ENCODE measurements at regions not wholly inside any gene's neighbourhood (a gene's known extent, or its start where the extent isn't known, plus 50 kb on each side); places are given as distances from the start of the nearest gene placed in this dataset.

DNA sequence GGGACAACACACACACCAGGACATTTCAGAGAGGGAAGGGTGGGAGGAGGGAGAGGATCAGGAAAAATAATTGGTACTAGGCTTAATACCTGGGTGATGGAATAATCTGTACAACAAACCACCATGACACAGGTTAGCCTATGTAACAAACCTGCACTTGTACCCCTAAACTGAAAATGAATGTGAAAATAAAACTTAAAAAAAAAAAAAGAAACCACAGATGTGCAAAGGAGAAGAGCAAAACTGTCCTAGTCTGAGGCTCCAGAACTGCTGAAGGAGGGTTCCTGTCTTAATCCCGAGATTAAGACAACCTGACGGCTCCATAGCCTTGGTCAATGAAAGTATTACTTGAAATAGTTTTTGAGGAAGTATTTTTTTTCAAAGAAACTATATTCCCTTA, 423.0 kb downstream of the NEBL start:
- no peak overlapping the region for H3K27ac ChIP-seq
- H3K36me3 ChIP-seq, result no peaks in the 10 kb centered on the region
- TF ChIP-seq, protein P1, sequence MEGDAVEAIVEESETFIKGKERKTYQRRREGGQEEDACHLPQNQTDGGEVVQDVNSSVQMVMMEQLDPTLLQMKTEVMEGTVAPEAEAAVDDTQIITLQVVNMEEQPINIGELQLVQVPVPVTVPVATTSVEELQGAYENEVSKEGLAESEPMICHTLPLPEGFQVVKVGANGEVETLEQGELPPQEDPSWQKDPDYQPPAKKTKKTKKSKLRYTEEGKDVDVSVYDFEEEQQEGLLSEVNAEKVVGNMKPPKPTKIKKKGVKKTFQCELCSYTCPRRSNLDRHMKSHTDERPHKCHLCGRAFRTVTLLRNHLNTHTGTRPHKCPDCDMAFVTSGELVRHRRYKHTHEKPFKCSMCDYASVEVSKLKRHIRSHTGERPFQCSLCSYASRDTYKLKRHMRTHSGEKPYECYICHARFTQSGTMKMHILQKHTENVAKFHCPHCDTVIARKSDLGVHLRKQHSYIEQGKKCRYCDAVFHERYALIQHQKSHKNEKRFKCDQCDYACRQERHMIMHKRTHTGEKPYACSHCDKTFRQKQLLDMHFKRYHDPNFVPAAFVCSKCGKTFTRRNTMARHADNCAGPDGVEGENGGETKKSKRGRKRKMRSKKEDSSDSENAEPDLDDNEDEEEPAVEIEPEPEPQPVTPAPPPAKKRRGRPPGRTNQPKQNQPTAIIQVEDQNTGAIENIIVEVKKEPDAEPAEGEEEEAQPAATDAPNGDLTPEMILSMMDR (IDR thresholded peaks at IDR 0.05), result no peak
- no peak overlapping the region for H3K4me3 ChIP-seq (ENCODE audit: low read depth in 1 of 2, low read length in 1 of 2)
- H3K4me1 ChIP-seq (ENCODE audit: control insufficient read depth in 1 of 2, insufficient read depth in 1 of 2, low read depth in 1 of 2, low read length in 1 of 2), result no peaks in the 10 kb centered on the region
- no peaks in the 10 kb centered on the region for H3K27me3 ChIP-seq
- H3K9me3 ChIP-seq, result no peaks in the 10 kb centered on the region

DNA sequence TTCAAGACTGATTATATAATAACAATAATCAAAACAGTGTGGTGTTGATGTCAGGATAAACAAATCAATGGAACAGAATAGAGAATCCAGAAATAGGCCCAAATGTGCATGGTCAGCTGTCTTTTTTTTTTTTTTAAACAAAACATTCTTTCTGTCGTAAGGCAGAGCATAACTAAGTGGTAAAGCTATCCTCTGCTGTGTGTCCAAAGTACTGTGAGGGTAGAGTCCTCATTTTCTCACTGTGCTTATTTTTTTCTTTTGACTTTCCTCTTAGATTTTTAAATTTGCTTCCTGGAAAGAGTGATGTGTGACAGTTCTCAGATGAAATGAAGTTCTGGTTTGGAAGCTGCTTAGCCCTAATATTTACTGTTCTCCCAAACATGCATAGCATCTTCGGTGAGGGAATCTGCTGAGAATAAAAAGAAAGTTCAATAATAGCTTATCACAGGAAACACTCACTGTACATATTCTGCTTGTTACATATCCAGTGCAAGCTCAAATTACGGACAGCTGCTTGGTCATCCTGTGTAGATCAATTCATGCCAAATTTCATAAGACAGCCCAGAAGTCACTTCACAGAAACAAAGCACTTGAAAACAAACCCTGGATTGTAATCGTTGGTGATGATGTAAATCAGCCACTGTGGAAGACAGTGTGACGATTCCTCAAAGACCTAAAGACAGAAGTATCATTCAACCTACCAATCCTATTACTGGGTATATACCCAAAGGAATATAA, 423.9 kb downstream of the NEBL start:
- Histone ChIP-seq H3K27me3 (no peaks in the 10 kb centered on the region), H3K36me3 (no peaks in the 10 kb centered on the region)
- TF ChIP-seq, protein P1 (IDR thresholded peaks at IDR 0.05), result no peak

DNA sequence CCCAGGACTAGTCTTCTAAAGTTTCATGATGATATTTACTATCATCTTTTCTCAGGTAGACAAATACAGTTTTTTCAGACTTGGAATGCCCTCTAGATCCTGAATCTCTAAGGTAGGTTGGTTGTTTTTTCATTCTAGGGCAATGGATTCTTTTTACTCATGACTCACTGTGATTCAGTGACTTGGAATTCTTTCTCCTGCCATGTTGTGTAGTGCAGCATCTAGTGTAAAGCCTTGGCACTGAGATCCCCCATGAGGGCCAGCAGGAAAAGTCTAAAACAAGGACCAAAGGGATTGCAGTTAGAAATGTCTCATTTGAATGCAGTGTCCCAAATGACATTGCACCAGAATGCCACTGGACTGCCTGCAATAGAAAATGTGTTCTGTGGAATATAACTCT, 430.4 kb downstream of the NEBL start:
- Histone ChIP-seq H3K27me3 (no peaks in the 10 kb centered on the region), H3K9me3 (no peaks in the 10 kb centered on the region), H3K4me1 (ENCODE audit: control insufficient read depth in 1 of 2, insufficient read depth in 1 of 2, low read depth in 1 of 2, low read length in 1 of 2) (no peaks in the 10 kb centered on the region), H3K4me3 (ENCODE audit: low read depth in 1 of 2, low read length in 1 of 2) (no peak overlapping the region), H3K27ac (no peak overlapping the region), H3K36me3 (no peaks in the 10 kb centered on the region)
- TF ChIP-seq, protein P1 (IDR thresholded peaks at IDR 0.05), result no peak

More for the DNA sequence above, 423.9 kb downstream of the NEBL start:
- H3K27ac ChIP-seq, result no peak overlapping the region
- no peak overlapping the region for H3K4me3 ChIP-seq (ENCODE audit: low read depth in 1 of 2, low read length in 1 of 2)
- no peaks in the 10 kb centered on the region for H3K4me1 ChIP-seq (ENCODE audit: control insufficient read depth in 1 of 2, insufficient read depth in 1 of 2, low read depth in 1 of 2, low read length in 1 of 2)
- no peaks in the 10 kb centered on the region for H3K9me3 ChIP-seq

DNA sequence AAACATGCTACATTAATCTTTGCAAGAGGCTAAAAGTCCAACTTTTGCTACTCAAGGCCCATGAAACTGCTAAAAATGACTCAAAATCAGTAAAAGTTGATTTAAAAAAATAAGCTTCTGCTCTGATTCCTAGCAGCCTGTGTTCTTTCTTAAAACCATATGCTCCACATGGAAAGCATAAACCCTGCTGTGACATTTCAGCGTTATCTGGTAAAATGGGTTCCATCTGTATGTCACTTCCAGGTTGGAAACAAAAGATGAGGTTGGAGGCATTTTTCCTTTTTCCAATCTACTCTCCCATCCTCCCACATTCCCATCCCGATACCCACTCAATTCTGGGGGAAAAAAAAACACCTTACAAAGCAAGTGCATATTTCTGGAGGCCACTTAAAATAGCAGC, 439.5 kb downstream of the NEBL start:
- TF ChIP-seq, protein P1 (IDR thresholded peaks at IDR 0.05), result no peak
- Histone ChIP-seq H3K36me3 (no peaks in the 10 kb centered on the region), H3K9me3 (no peaks in the 10 kb centered on the region), H3K4me3 (ENCODE audit: low read depth in 1 of 2, low read length in 1 of 2) (no peak overlapping the region), H3K27ac (no peak overlapping the region), H3K4me1 (ENCODE audit: control insufficient read depth in 1 of 2, insufficient read depth in 1 of 2, low read depth in 1 of 2, low read length in 1 of 2) (no peaks in the 10 kb centered on the region), H3K27me3 (no peaks in the 10 kb centered on the region)

DNA sequence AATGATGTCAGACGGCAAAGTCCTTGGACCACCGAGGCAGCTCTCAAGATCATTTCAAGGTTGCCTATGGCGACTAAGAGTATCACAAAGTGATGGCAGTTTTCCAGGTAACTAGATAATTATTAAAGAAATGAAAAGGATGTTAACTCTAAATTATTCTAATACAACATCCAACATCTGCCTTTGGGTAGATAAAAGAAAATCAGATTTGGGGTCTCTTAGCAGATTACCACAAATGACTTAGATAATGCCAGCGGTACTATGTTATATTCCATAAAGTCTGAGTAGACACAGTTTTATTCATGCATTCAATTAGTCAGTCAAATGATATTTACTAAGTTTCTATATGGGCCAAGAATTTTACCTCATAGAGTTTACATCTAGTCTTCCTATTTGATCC, 441.3 kb downstream of the NEBL start:
- H3K4me1 ChIP-seq (ENCODE audit: control insufficient read depth in 1 of 2, insufficient read depth in 1 of 2, low read depth in 1 of 2, low read length in 1 of 2), result no peaks in the 10 kb centered on the region
- H3K27ac ChIP-seq, result no peak overlapping the region
- no peaks in the 10 kb centered on the region for H3K27me3 ChIP-seq
- TF ChIP-seq, protein P1 (IDR thresholded peaks at IDR 0.05), result no peak
- H3K36me3 ChIP-seq, result no peaks in the 10 kb centered on the region
- no peaks in the 10 kb centered on the region for H3K9me3 ChIP-seq
- no peak overlapping the region for H3K4me3 ChIP-seq (ENCODE audit: low read depth in 1 of 2, low read length in 1 of 2)

Data from neutrophil (primary cell).